ENCODE measurements at regions not wholly inside any gene's neighbourhood (a gene's known extent, or its start where the extent isn't known, plus 50 kb on each side); places are given as distances from the start of the nearest gene placed in this dataset.

DNA sequence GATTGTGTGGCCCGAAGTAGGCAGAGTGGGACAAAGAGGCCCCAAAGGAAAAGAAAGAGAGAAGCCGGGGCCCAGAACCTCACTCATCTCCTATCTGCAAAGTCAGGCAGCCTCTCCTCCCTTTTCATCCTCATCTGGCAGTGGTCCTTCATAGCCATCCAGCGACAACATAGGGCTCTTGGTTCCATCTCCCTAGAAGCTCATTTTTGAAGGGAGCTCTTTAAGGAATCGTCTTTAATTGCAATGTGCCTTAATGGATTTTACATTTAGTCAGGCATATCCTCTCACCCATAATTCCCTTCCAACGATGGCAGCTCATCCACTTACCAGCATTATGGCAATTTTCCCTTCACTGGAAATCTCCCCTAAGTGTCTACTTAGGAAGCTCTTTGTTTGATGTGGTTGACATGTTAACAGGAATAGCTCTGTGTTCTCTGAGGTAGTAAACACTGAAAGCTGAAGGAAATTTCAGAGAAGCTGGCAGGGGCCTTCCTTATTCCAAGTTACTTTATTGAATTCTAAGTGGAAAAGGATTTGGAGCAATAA, 780.6 kb downstream of the TSN start:
- TF ChIP-seq, protein P1, sequence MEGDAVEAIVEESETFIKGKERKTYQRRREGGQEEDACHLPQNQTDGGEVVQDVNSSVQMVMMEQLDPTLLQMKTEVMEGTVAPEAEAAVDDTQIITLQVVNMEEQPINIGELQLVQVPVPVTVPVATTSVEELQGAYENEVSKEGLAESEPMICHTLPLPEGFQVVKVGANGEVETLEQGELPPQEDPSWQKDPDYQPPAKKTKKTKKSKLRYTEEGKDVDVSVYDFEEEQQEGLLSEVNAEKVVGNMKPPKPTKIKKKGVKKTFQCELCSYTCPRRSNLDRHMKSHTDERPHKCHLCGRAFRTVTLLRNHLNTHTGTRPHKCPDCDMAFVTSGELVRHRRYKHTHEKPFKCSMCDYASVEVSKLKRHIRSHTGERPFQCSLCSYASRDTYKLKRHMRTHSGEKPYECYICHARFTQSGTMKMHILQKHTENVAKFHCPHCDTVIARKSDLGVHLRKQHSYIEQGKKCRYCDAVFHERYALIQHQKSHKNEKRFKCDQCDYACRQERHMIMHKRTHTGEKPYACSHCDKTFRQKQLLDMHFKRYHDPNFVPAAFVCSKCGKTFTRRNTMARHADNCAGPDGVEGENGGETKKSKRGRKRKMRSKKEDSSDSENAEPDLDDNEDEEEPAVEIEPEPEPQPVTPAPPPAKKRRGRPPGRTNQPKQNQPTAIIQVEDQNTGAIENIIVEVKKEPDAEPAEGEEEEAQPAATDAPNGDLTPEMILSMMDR (IDR thresholded peaks at IDR 0.05; ENCODE audit: unreplicated experiment), result no peak

DNA sequence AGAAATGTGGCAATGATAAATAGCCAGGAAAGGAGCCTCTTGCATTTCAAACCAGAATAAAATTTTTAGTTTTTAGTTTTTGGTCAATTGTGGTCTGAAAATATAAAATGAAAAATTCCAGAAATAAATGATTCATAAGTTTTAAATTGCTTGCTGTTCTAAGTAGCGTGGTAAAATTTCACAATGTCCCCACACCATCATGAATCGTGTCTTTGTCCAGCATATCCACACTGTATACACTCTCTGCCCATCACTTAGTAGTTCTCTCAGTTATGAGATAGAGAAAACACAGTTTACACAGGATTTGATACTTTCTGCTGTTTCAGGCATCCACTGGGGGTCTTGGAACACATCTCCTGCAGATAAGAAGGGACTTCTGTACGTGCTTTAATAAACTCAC, 783.9 kb downstream of the TSN start:
- Mint-ChIP-seq H3K4me3 (ENCODE audit: unreplicated experiment) (no peak overlapping the region), H3K9me3 (ENCODE audit: unreplicated experiment) (no peaks in the 10 kb centered on the region), H3K4me1 (ENCODE audit: unreplicated experiment) (no peaks in the 10 kb centered on the region), H3K36me3 (ENCODE audit: low read depth, unreplicated experiment) (no peaks in the 10 kb centered on the region), H3K27me3 (ENCODE audit: unreplicated experiment) (peaks cover 1% of the 10 kb centered on the region), H3K27ac (ENCODE audit: unreplicated experiment) (no peak overlapping the region)
- DNase-seq (ENCODE audit: low spot score), result no peak
- TF ChIP-seq, protein P1 (IDR thresholded peaks at IDR 0.05; ENCODE audit: unreplicated experiment), result no peak

More for the DNA sequence above, 780.6 kb downstream of the TSN start:
- H3K27me3 Mint-ChIP-seq (ENCODE audit: unreplicated experiment), result peaks cover 3% of the 10 kb centered on the region
- H3K27ac Mint-ChIP-seq (ENCODE audit: unreplicated experiment), result no peak overlapping the region
- no peak overlapping the region for H3K4me3 Mint-ChIP-seq (ENCODE audit: unreplicated experiment)
- H3K4me1 Mint-ChIP-seq (ENCODE audit: unreplicated experiment), result no peaks in the 10 kb centered on the region
- no peaks in the 10 kb centered on the region for H3K36me3 Mint-ChIP-seq (ENCODE audit: low read depth, unreplicated experiment)
- H3K9me3 Mint-ChIP-seq (ENCODE audit: unreplicated experiment), result no peaks in the 10 kb centered on the region
- no peak for DNase-seq (ENCODE audit: low spot score)

DNA sequence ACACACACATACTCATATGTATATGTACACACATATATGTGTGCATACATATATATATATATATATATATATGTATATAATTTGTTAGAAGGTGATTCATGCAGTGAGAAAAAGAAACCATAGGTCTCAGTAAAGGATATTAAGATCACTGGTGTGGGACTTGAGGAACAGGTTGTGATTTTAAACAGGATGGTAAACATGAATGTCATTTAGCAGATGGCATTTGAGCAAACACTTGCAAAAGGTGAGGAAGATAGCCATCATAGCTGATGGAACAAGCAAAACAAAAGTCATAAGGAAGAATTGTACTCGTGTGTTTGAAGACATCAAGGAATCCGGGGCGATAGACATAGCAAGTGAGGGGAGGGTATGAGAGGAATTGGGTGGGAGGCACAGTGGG, 784.5 kb downstream of the TSN start:
- H3K27me3 Mint-ChIP-seq (ENCODE audit: unreplicated experiment), result peaks cover 1% of the 10 kb centered on the region
- no peaks in the 10 kb centered on the region for H3K4me1 Mint-ChIP-seq (ENCODE audit: unreplicated experiment)
- no peak overlapping the region for H3K27ac Mint-ChIP-seq (ENCODE audit: unreplicated experiment)
- H3K9me3 Mint-ChIP-seq (ENCODE audit: unreplicated experiment), result no peaks in the 10 kb centered on the region
- TF ChIP-seq, protein P1 (IDR thresholded peaks at IDR 0.05; ENCODE audit: unreplicated experiment), result no peak
- DNase-seq (ENCODE audit: low spot score), result no peak
- H3K4me3 Mint-ChIP-seq (ENCODE audit: unreplicated experiment), result no peak overlapping the region
- H3K36me3 Mint-ChIP-seq (ENCODE audit: low read depth, unreplicated experiment), result no peaks in the 10 kb centered on the region

DNA sequence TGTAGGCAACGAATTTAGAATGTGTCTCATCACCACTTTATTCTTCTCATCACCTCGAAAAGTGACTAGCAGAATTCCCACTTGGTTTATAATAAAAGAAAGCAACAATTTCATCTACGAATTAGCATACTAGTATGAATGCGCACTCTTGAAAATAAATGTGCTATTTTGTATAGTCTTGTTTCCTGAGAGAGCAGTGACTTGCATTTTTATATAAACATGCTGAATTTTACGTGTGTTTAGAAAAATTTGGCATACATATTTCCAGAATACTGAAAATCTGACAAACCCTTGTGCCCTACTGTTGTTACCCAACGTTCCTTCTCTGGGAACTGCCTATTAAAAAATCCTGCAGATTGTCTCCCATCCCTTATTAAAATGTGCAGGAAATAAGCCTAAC, 786.8 kb downstream of the TSN start:
- Mint-ChIP-seq H3K4me3 (ENCODE audit: unreplicated experiment) (no peak overlapping the region), H3K9me3 (ENCODE audit: unreplicated experiment) (no peaks in the 10 kb centered on the region), H3K27ac (ENCODE audit: unreplicated experiment) (no peak overlapping the region), H3K4me1 (ENCODE audit: unreplicated experiment) (no peaks in the 10 kb centered on the region), H3K36me3 (ENCODE audit: low read depth, unreplicated experiment) (no peaks in the 10 kb centered on the region), H3K27me3 (ENCODE audit: unreplicated experiment) (no peaks in the 10 kb centered on the region)
- TF ChIP-seq, protein P1 (IDR thresholded peaks at IDR 0.05; ENCODE audit: unreplicated experiment), result no peak
- no peak for DNase-seq (ENCODE audit: low spot score)

DNA sequence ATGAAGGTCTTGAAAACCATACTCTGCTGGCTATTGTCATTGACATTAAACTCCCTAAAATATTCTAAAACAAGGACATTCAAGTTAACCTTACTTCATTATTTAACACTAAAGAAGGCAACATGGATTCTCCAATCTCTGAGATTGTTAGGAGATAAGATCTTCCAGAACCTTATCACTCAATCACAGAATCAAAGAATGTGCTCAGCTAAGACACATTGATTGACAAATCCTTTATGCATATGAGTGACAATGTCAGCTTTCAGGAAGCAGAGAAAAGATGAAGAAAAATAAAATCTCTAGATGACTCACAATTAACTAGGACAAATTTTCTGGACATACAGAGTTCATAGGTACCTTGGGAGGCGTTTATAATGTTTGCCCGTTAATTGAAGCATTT, 787.2 kb downstream of the TSN start:
- Mint-ChIP-seq H3K4me1 (ENCODE audit: unreplicated experiment) (no peaks in the 10 kb centered on the region), H3K4me3 (ENCODE audit: unreplicated experiment) (no peak overlapping the region), H3K9me3 (ENCODE audit: unreplicated experiment) (no peaks in the 10 kb centered on the region), H3K36me3 (ENCODE audit: low read depth, unreplicated experiment) (no peaks in the 10 kb centered on the region), H3K27me3 (ENCODE audit: unreplicated experiment) (no peaks in the 10 kb centered on the region), H3K27ac (ENCODE audit: unreplicated experiment) (no peak overlapping the region)
- TF ChIP-seq, protein P1 (IDR thresholded peaks at IDR 0.05; ENCODE audit: unreplicated experiment), result no peak
- no peak for DNase-seq (ENCODE audit: low spot score)

Measured in endothelial cell (in vitro differentiated cells).